GM12878 (cell line): ENCODE measurements at regions not wholly inside any gene's neighbourhood (a gene's known extent, or its start where the extent isn't known, plus 50 kb on each side); places are given as distances from the start of the nearest gene placed in this dataset.

ENCODE experiments used
- CEBPB ChIP-seq, 2 experiments: fragments of 150-350 bp in 1 of 2; IDR thresholded peaks; 2 replicates each; pipeline ENCODE4 v1.6.1; 2012 to 2014; ENCODE audit warnings: low read depth in 2 of 2, low read length in 2 of 2, borderline replicate concordance in 1 of 2, inconsistent platforms in 1 of 2
- CTCF ChIP-seq, 3 experiments: IDR thresholded peaks in 2 of 3; conservative IDR thresholded peaks in 1 of 3; 2 replicates each; pipeline ENCODE4 v1.5.1; 2011; ENCODE audit warnings: low read depth in 3 of 3, low read length in 3 of 3, mild to moderate bottlenecking in 3 of 3, control low read depth in 2 of 3, moderate library complexity in 2 of 3, inconsistent platforms in 1 of 3, mixed read lengths in 1 of 3; ENCODE audit not compliant: control insufficient read depth in 2 of 3, insufficient read depth in 1 of 3; ENCODE audit errors: extremely low read depth in 1 of 3
- EZH2 ChIP-seq: IDR thresholded peaks from 2 replicates; pipeline ENCODE4 v1.6.1; 2012; ENCODE audit warnings: low read depth, mild to moderate bottlenecking, control low read depth, inconsistent platforms, low read length, borderline replicate concordance; ENCODE audit not compliant: control insufficient read depth
- MEF2A ChIP-seq: IDR thresholded peaks from 2 replicates; pipeline ENCODE4 v1.6.1; 2011; ENCODE audit warnings: low read depth, mild to moderate bottlenecking, low read length, moderate library complexity; ENCODE audit not compliant: insufficient read depth
- MYC ChIP-seq: IDR thresholded peaks from 2 replicates; pipeline ENCODE4 v1.6.1; 2011; ENCODE audit warnings: mild to moderate bottlenecking, low read length, moderate library complexity, inconsistent platforms; ENCODE audit not compliant: insufficient read depth, insufficient replicate concordance, insufficient read length, severe bottlenecking
- POLR2AphosphoS2 ChIP-seq: IDR thresholded peaks from 2 replicates; pipeline ENCODE4 v1.6.1; 2011; ENCODE audit warnings: low read depth, mild to moderate bottlenecking, low read length, improper control_type of control experiment, moderate library complexity
- RAD21 ChIP-seq: IDR thresholded peaks from 2 replicates; pipeline ENCODE4 v1.6.1; 2011; ENCODE audit warnings: mild to moderate bottlenecking, low read depth, low read length, moderate library complexity; ENCODE audit not compliant: insufficient read depth
- RAD51 ChIP-seq: fragments of 450-650 bp; IDR thresholded peaks from 2 replicates; pipeline ENCODE4 v1.6.1; 2016; ENCODE audit warnings: moderate library complexity, mild to moderate bottlenecking, inconsistent platforms
- USF2 ChIP-seq: IDR thresholded peaks from 2 replicates; pipeline ENCODE4 v1.6.1; 2011; ENCODE audit warnings: low read depth, low read length, improper control_type of control experiment, borderline replicate concordance

- TF ChIP-seq USF2 (no peak), RAD21 (no peak), CEBPB (IDR thresholded peaks at IDR 0.05; ENCODE audit: borderline replicate concordance in 1 of 2, low read depth in 2 of 2, low read length in 2 of 2) (no peak), POLR2AphosphoS2 (no peak), CTCF (IDR thresholded peaks at IDR 0.05 in 2 of 3, conservative IDR thresholded peaks at IDR 0.05 in 1 of 3; ENCODE audit: control insufficient read depth in 2 of 3, extremely low read depth in 1 of 3, insufficient read depth in 1 of 3, low read depth in 3 of 3, low read length in 3 of 3) (no peak), MEF2A (no peak), MYC (no peak), EZH2 (no peak), RAD51 (no peak)
These were observed 125.5 kb upstream of the RAI14 start for GRCh38 chr5:34530637-34531036.
